GM12891 (cell line): ENCODE measurements at regions not wholly inside any gene's neighbourhood (a gene's known extent, or its start where the extent isn't known, plus 50 kb on each side); places are given as distances from the start of the nearest gene placed in this dataset.

Experiments
- POLR2A ChIP-seq: IDR thresholded peaks from 2 replicates; pipeline ENCODE4 v1.6.1; 2011; ENCODE audit warnings: low read depth, low read length, control low read depth
- POLR2AphosphoS5 ChIP-seq: IDR thresholded peaks from 2 replicates; pipeline ENCODE4 v1.6.1; 2011; ENCODE audit warnings: low read depth, low read length, control low read depth
- SPI1 ChIP-seq: IDR thresholded peaks from 2 replicates; pipeline ENCODE4 v1.6.1; 2011; ENCODE audit warnings: low read depth, low read length, control low read depth

GRCh38 chr10:3261921-3262320, 89.3 kb upstream of the PITRM1 start:
- TF ChIP-seq POLR2A = no peak
- TF ChIP-seq POLR2AphosphoS5 = no peak
- TF ChIP-seq SPI1 = no peak
